Neutrophil (primary cell): ENCODE measurements at regions not wholly inside any gene's neighbourhood (a gene's known extent, or its start where the extent isn't known, plus 50 kb on each side); places are given as distances from the start of the nearest gene placed in this dataset.

Experiments
- H3K27ac ChIP-seq: fragments of 200-600 bp; sonication (generic); 2 replicates; pipeline ENCODE4 v1.5.1; 2016; ENCODE audit warnings: mild to moderate bottlenecking, moderate library complexity
- H3K27me3 ChIP-seq: fragments of 200-600 bp; sonication (generic); 2 replicates; pipeline ENCODE4 v1.6.0; 2016; ENCODE audit warnings: mild to moderate bottlenecking
- H3K36me3 ChIP-seq: fragments of 200-600 bp; sonication (generic); 2 replicates; pipeline ENCODE4 v1.5.1; 2017
- H3K4me1 ChIP-seq, 2 experiments: fragments of 200-600 bp in 1 of 2; sonication (generic) in 1 of 2; 1 replicate in 1 of 2; 2 replicates in 1 of 2; pipeline versions ENCODE4 v1.5.1 to v1.6.1; 2013 to 2016; ENCODE audit warnings: low read depth in 1 of 2, low read length in 1 of 2, mild to moderate bottlenecking in 1 of 2, moderate library complexity in 1 of 2; ENCODE audit not compliant: control insufficient read depth in 1 of 2, insufficient read depth in 1 of 2
- H3K4me3 ChIP-seq, 2 experiments: fragments of 200-600 bp in 1 of 2; sonication (generic) in 1 of 2; 1 replicate in 1 of 2; 2 replicates in 1 of 2; pipeline ENCODE4 v1.5.1; 2013 to 2016; ENCODE audit warnings: low read depth in 1 of 2, low read length in 1 of 2, mild to moderate bottlenecking in 1 of 2, moderate library complexity in 1 of 2
- H3K9me3 ChIP-seq: fragments of 200-600 bp; sonication (generic); 2 replicates; pipeline ENCODE4 v1.5.1; 2016
- TF ChIP-seq, protein P1 (sequence below): fragments of 200-600 bp; sonication (generic); IDR thresholded peaks from 2 replicates; pipeline ENCODE4 v1.5.1; 2016; ENCODE audit warnings: antibody characterized with exemption

DNA sequence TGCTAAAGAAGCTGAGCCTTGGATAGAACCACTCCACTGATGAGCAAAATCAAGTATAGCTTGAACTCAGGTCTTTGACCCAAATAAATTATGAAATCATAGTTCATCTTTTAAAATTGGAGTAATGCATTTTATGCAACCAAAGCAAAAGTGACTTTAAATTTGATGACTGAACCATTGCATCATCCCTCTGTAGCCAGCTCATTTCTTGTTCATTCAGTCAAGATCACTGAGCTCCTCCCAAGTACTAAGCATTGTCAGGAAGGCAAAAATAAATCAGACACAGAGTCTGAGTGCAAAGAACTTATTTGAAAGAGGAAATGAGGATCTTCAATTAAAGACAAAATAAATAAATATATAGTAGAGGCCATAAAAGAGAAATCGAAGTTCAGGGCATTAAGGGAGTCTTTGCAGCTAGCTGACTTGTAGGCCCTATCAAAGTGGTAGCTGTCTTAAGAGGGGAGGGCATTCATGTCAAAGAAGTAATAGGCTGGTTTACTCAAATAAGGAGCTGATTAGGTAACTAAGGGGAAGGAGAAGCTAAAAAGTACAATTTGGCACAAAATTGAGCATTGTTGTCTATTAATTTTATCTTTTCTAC is 411.8 kb downstream of the MTX2 start:
- Histone ChIP-seq H3K4me3 (no peak overlapping the region), H3K36me3 (no peaks in the 10 kb centered on the region), H3K9me3 (no peaks in the 10 kb centered on the region), H3K4me1 (no peaks in the 10 kb centered on the region), H3K27me3 (peaks cover 87% of the 10 kb centered on the region), H3K27ac (no peak overlapping the region)
- TF ChIP-seq, protein P1, sequence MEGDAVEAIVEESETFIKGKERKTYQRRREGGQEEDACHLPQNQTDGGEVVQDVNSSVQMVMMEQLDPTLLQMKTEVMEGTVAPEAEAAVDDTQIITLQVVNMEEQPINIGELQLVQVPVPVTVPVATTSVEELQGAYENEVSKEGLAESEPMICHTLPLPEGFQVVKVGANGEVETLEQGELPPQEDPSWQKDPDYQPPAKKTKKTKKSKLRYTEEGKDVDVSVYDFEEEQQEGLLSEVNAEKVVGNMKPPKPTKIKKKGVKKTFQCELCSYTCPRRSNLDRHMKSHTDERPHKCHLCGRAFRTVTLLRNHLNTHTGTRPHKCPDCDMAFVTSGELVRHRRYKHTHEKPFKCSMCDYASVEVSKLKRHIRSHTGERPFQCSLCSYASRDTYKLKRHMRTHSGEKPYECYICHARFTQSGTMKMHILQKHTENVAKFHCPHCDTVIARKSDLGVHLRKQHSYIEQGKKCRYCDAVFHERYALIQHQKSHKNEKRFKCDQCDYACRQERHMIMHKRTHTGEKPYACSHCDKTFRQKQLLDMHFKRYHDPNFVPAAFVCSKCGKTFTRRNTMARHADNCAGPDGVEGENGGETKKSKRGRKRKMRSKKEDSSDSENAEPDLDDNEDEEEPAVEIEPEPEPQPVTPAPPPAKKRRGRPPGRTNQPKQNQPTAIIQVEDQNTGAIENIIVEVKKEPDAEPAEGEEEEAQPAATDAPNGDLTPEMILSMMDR: no peak

DNA sequence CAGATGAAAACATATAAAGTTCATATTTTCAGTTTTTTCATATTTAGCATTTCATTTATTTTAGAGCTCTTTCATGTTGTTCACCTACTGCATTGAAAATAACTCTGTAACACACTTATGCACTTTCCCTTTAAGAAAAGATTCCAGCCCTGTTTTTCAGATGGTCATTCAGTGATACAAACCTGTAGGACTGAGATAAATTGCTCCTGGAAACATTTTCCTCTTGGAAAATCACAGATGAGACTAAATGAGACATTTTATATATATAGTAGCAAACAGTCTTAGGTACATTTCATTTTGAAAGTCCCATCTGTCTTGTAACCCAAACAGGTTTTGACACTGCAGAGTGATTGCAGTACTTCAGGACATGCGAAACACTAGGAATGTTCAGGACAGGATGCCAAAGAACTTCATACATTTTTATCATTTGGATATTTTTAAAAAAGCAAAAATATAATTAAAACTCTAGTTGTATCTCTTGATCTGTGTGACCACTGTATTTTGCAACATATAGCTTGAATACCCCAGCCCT is 412.4 kb downstream of the MTX2 start:
- Histone ChIP-seq H3K27me3 (peaks cover 88% of the 10 kb centered on the region), H3K4me1 (no peaks in the 10 kb centered on the region), H3K27ac (no peak overlapping the region), H3K4me3 (no peak overlapping the region), H3K36me3 (no peaks in the 10 kb centered on the region), H3K9me3 (no peaks in the 10 kb centered on the region)
- TF ChIP-seq, protein P1: no peak

DNA sequence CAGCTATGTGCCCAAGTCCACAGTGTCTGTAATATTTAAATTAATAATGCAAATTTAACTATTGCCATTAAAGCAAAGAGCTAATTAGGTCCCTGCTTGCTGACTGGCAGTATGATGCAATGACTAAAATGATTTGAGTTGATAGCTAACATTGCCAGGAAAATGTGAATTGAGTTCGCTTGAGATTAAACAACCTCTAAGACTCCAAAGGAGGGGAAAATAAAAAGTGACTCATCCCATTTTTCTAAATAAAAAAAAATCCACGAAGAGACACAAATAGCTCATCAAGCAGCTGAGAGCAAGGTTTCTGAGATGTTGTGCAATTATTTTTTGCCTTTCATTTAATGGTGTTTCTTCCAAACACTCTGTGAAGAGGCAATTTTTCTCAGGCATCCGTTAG is 413.0 kb downstream of the MTX2 start:
- no peak overlapping the region for H3K4me3 ChIP-seq
- TF ChIP-seq, protein P1: no peak
- H3K4me1 ChIP-seq: no peaks in the 10 kb centered on the region
- H3K27ac ChIP-seq: no peak overlapping the region
- H3K9me3 ChIP-seq: no peaks in the 10 kb centered on the region
- H3K27me3 ChIP-seq: peaks cover 85% of the 10 kb centered on the region
- no peaks in the 10 kb centered on the region for H3K36me3 ChIP-seq

DNA sequence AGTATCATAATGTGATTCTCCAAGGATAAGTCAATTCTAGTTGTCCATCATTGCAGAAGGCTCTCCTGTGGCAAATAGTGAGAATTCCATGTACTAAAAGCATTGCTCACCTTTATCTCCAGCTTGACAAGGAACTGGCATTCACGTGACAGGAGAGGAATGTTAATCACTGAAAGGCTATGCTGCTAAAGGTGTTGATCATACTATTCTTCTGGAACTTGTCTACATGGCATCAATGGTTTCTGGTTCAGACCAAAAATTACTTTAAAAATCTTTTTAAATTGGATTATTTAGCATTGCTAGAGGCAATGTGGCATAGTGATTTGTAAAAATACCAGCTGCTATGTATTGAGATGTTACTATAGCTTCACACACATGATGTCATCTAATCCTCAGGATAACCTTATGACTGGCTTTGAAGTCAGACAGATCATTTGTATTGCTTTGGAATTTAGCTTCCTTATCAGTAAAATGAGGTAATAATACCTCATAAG is 414.4 kb downstream of the MTX2 start:
- H3K27me3 ChIP-seq: peaks cover 86% of the 10 kb centered on the region
- H3K4me1 ChIP-seq: no peaks in the 10 kb centered on the region
- no peak overlapping the region for H3K4me3 ChIP-seq
- no peaks in the 10 kb centered on the region for H3K9me3 ChIP-seq
- no peaks in the 10 kb centered on the region for H3K36me3 ChIP-seq
- TF ChIP-seq, protein P1: no peak
- no peak overlapping the region for H3K27ac ChIP-seq

DNA sequence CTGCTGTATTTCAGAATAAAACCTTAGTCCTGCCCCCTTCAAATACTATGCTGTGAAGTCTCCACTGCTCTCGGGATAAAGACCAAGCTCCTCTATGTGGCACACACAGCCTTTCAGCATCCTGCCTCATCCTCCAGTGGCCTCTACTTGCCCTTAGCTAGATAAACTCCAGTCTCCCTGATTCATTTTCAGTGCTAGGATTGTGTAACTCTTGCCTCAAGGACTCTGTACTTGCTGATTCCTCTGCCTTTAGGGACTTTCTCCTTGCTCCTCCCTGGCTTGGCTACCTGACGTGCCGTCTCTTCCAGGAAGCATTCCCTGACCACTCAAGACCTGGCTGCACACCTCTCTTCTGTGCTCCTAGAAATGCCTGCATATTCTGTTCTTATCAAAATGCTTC is 416.7 kb downstream of the MTX2 start:
- no peak overlapping the region for H3K27ac ChIP-seq
- no peaks in the 10 kb centered on the region for H3K36me3 ChIP-seq
- no peaks in the 10 kb centered on the region for H3K9me3 ChIP-seq
- TF ChIP-seq, protein P1: no peak
- no peak overlapping the region for H3K4me3 ChIP-seq
- no peaks in the 10 kb centered on the region for H3K4me1 ChIP-seq
- peaks cover 88% of the 10 kb centered on the region for H3K27me3 ChIP-seq
